ENCODE measurements at regions not wholly inside any gene's neighbourhood (a gene's known extent, or its start where the extent isn't known, plus 50 kb on each side); places are given as distances from the start of the nearest gene placed in this dataset.

DNA sequence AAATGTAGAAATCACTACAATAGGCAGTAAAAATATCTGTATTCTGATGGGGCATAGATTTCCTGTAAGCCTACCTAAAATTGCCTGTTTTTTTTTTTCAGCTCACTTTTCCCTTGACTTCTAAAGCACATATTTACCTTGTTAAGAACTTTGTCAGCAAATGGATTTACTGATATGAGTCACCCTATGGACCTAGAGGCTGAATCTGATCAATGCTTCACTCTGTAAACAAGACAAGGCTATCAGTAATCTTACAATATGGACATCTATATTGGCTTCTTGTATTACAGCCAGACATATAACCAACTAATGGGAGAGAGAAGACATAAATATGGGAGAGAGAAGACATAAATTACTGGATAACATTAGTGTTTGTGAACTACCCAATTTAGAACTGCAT lies 792.7 kb upstream of the CHD1 start:
- DNase-seq (ENCODE audit: low read depth) = no peak

- no peak for DNase-seq (ENCODE audit: low read depth)
Measured at GRCh38 chr5:99715921-99716320, 787.1 kb upstream of the CHD1 start.

DNA sequence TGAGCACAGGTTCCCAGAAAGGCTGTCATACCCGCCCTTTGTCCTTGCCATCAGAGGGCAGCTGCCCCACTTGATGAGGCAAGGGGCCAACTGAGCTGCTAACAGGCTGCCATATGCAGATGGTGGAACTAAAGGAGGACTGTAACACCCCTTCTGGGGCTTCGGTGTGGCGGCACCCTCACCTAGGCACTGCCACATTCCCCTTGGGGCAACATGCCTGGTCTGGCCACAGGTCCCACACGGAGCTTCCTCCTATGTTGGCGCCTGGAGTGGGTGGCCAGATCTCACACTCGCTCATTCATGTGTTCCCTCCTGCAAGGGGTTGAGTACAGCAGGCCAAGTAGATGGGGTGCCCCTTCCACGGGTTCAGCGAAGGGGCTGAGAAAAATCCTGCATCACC lies 777.4 kb upstream of the CHD1 start:
- DNase-seq (ENCODE audit: low read depth) = no peak

DNA sequence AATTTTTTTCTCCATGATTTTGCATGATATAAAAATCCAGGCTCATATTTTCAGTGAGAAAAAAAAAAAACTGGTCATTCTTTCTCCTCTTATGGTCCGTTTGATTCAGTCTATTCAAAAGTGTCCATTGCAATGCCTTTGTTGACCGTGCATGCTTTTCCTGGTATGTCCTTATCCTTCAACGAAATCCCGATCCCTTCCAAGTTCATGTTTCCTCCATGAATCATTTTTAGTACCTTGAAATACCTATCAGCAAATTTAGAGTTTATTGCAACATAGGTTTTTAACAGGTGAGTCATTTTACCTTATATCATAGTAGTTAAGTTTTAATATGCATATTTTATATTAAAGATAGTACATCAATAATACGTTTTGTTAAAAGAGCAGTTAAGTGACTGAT lies 773.8 kb upstream of the CHD1 start:
- DNase-seq (ENCODE audit: low read depth) = no peak

- no peak for DNase-seq (ENCODE audit: low read depth)
Measured at GRCh38 chr5:99694884-99695283, 766.1 kb upstream of the CHD1 start.

DNA sequence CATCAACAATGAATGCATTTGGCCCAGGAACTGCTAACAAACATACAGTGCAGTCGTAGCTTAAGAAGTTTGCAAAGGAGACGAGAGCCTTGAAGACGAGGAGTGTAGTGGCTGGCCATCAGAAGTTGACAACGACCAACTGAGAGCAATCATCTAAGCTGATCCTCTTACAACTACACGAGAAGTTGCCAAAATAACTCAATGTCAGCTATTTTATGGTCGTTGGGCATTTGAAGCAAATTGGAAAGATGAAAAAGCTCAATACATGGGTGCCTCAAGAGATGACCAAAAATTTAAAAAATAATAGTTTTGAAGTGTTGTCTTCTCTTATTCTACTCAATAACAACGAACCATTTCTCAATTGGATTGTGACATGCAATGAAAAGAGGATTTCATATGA lies 757.7 kb upstream of the CHD1 start:
- no peak for DNase-seq (ENCODE audit: low read depth)

- DNase-seq (ENCODE audit: low read depth) = no peak
Measured at GRCh38 chr5:99675974-99676373, 747.2 kb upstream of the CHD1 start.

- DNase-seq (ENCODE audit: low read depth) = no peak
Measured at GRCh38 chr5:99674101-99674500, 745.3 kb upstream of the CHD1 start.

GRCh38 chr5:99664972-99665371 lies 736.2 kb upstream of the CHD1 start:
- no peak for DNase-seq (ENCODE audit: low read depth)

- DNase-seq (ENCODE audit: low read depth) = no peak
Measured at GRCh38 chr5:99651298-99651697, 722.5 kb upstream of the CHD1 start.

GRCh38 chr5:99646011-99646647 lies 717.3 kb upstream of the CHD1 start:
- no peak for DNase-seq (ENCODE audit: low read depth)

- DNase-seq (ENCODE audit: low read depth) = no peak
Measured at GRCh38 chr5:99644822-99645221, 716.0 kb upstream of the CHD1 start.

DNA sequence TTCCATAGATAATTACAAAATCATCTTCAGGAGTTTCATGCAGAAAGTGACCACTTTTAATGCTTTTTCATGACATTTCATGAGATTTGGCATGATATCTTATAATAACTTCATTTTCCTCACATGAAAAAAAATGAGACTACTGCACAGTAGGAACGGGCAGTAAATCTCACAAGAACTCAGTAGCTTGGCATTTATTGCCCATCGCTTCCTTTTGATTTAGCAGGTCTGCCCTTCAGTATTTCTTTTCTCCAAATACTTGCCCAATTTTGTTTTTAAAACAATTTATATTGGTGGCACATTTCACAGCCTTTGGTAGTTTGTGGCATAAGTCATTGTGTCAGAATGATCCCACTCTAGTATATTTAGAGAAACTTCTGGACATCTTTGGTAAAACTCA lies 711.8 kb upstream of the CHD1 start:
- no peak for DNase-seq (ENCODE audit: low read depth)

DNA sequence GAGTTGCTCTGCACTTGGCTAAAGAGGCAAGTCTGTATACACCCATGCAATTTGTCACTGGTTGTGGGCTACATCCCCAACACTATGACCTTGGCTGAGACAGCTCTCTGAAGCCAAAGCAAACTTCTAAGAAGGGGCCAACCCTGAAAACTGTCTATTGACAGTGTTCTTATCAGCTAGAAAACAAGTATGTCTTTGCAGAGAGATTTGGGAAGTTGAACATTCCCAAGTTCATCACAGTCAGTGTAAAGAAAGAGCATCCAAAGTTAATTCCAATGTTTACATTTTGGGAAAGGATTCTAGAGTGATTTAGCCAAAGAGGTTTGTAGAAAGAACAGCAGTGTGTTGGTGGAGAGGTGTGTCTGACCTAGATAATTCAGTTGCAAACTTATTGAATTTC lies 711.1 kb upstream of the CHD1 start:
- DNase-seq (ENCODE audit: low read depth) = no peak

DNA sequence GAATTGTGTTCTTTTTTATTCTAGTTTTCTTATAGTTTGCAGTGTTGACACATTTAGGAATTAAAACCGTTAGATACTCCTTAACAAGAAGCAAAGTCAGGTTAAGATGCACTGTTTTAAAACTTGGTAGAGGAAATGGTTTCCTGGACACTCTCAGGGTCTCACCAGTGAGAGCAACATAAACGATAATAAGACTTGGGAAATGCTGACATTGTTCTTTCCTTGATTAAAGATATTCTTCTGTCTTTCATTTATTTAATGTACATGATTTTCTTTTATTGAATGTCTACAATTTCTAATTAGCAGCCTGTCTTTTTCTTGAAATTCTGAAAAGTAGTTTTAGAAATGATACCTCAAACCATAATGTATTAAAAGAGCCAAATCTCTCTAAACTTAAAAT lies 707.9 kb upstream of the CHD1 start:
- no peak for DNase-seq (ENCODE audit: low read depth)

GRCh38 chr5:99621772-99622681 lies 693.2 kb upstream of the CHD1 start:
- no peak for DNase-seq (ENCODE audit: low read depth)

- no peak for DNase-seq (ENCODE audit: low read depth)
Measured at GRCh38 chr5:99617335-99617734, 688.5 kb upstream of the CHD1 start.

- no peak for DNase-seq (ENCODE audit: low read depth)
Measured at GRCh38 chr5:99614888-99615287, 686.1 kb upstream of the CHD1 start.

DNA sequence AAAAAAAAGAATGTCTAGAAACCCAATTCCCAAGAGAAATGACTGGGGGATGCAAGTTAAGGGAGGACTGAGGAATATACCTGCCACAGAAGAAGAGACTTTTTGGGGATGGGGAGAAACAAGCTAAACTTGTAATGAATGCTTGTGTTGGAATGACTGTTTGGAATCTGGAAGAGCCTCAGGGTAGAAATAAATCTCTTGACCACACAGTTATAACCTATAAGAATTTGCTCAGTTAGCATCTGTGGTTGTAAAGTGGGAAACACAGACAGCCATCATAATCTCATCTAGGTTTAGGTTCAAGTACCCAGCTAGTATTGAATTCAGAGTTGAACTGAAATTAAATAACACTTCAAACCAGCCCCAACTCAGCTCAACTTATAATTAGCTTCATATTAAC lies 678.3 kb upstream of the CHD1 start:
- no peak for DNase-seq (ENCODE audit: low read depth)

DNA sequence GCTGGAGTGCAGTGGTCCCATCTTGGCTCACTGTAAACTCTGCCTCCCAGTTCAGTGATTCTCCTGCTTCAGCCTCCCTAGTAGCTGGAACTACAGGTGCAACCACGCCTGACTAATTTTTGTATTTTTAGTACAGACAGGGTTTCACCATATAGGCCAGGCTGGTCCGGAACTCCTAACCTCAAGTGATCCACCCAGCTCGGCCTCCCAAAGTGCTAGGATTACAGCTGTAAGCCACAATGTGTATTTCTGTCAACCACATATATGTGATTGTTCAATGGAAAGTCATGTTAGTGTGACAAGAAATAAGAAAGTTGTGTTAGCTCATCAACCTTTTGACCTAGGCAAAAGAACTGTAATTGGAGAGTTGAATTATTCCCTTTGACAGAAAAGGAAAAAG lies 677.1 kb upstream of the CHD1 start:
- DNase-seq (ENCODE audit: low read depth) = no peak

DNA sequence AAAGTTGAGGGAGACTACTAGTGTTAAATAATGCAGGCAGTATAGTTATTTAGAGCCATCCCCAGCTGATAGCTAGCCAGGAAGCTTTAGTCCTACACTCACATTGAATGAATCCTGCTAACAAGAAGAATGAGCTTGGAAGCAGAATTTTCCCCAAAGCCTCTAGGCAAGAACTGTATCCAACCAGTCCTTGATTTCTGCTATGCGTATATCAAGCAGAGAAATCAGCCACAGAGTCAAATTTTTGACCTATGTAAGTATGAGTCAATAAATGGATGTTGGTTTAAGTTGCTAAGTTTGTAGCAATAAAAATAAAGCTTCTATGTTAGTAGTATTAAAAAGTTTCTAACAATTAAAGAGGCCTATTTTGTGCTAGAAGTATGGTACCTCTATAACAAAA lies 672.1 kb upstream of the CHD1 start:
- no peak for DNase-seq (ENCODE audit: low read depth)

- no peak for DNase-seq (ENCODE audit: low read depth)
Measured at GRCh38 chr5:99590806-99591205, 662.0 kb upstream of the CHD1 start.

DNA sequence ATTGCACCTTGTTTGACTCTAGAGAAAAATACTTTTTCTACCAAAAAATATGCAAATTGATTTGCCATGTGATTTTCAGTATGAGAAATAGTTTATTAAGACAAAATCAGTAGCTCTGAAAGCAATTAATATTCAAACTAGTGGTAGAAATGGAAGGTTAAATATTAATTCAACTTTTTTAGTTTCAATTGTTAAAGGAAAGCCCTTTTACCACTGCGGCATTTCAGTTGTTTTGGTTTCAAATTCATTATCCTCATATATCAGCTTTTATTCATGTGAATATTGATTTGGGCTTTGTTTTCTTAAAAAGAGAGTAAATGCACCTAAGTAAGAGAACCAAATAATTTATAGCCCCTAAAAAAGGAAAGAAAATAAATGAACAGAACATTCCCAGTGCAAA lies 660.6 kb upstream of the CHD1 start:
- no peak for DNase-seq (ENCODE audit: low read depth)

GRCh38 chr5:99587983-99588382 lies 659.2 kb upstream of the CHD1 start:
- no peak for DNase-seq (ENCODE audit: low read depth)

Measured in fibroblast of gingiva (primary cell).